Right hindlimb (tissue), 1 donor: ENCODE measurements at regions not wholly inside any gene's neighbourhood (a gene's known extent, or its start where the extent isn't known, plus 50 kb on each side); places are given as distances from the start of the nearest gene placed in this dataset.
"Not testable (repeated sequence)": the region's sequence is repeated elsewhere in the genome, so short reads cannot be mapped to it uniquely, and the experiment has no call there.

ENCODE experiments used
- DNase-seq: peaks from one replicate; pipeline ENCODE4 v3.0.0-alpha.2; 2018

- DNase-seq, result no peak
Observed at GRCh38 chr7:116382375-116382774, 117.2 kb upstream of the CAV2 start.

DNA sequence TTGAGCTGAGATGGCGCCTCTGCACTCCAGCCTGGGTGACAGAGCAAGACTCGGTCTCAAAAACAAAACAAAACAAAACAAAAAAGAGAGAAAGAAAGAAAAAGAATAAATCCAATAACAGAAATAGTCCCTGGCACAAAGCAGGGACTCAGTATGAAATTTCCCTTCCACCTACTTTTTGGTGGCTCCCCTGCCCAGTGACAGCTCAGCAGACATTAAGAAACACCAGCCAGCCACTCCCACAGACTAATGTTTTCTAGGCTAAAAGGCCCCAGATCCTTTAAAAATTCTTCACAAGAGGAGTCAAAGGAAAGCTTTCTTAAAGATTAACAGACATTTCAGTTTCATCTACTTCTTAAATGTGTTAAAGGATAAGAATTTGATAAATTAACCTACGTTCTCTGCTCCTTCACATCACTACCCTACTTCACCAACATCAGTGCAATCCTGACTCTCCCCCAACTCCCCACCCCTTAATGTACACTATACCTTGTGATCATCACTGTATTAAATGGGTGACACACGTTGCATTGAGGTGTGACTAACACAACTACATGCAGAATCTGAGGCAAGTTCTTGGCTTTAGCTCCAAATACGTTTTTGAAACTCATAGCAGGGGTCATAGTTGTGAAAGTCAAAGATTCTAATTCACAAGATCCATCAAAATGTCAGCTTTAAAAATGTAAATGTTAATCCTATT, 114.5 kb upstream of the CAV2 start:
- no peak for DNase-seq

DNA sequence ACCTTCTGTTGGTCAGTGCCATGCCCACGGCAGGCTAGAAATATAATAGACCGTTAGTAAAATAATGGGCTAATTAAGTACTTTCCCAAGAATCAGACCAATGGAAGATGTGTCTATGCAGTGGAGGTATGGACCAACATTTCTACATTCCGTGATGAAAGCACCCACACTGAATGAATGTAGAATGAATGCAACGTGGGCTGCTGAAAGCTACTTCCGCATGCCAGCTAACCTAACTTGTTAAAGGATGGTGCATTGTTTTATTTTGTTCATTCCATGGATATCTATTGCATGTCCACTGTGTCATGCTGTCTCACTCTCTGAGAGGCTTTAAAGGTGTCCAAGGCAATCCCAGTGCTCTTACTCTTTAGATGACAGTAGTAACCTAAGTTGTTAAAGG, 112.9 kb upstream of the CAV2 start:
- no peak for DNase-seq

DNA sequence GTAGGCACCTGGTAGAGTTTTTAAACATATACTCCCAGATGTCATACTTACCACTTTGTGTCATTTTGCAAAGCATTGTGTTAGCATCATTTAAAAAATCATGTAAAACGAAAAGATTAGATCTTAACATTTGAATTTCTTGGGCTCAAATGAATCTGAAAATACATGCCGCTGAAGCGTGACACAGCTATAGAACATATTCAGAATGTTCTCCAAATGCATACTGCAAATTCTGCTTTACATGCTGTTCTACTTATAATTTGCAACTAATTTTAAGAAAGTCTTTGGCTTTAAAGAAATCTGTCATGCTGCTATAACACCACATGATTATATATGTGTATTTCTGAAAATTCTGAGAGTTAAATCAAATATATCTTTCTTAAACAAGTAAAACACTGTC, 109.2 kb upstream of the CAV2 start:
- DNase-seq, result no peak

DNA sequence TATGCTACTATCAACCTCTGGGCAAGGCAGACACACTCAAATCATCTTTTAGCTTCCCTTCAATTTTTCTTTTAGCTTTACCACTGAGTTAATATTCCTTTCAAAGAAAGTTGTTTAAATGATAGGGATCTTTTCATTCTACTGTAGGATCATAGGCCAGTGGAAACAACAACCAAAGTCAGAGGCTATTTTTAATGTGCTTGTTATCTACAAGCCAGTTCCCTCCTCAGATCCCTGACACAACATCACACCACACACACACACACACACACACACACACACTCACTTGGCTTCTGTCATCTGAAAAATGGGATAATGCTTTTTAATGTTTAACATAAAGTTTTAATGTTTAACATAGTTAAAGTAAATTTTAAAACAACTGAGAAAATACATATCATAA, 106.7 kb upstream of the CAV2 start:
- no peak for DNase-seq

DNA sequence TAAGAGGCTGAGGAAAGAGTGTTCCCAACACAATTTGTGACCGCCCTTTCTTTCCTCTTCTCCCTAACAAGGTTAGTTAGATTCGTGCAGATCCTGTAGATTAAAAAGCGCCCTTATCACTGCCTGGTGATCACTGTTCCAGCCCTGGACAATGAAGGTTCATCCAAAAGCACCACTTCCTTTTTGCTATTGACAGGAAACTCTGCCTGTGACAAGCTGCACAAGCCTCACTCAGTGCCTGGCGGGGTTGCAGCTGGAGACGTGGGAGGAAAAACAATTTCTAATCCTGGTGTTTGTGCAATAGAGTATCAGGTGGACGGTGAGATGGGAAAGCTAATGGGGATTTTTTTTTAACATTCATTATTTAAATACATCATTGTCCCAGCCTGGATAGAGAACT, 105.9 kb upstream of the CAV2 start:
- peak; percentile 44 for DNase-seq

DNA sequence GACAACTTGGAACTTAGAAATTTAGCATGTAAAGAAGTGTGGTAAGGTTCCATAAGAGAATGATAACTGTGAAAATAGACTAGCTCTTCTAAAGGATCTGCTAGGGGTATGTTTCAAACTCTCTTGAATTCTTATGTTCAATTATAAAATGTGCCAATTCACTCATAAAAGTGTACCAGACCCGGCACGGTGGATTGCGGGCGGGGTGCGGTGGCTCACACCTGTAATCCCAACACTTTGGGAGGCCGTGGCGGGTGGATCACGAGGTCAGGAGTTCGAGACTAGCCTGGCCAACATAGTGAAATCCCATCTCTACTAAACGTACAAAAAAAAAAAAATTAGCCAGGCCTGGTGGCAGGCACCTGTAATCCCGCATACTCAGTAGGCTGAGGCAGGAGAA, 105.4 kb upstream of the CAV2 start:
- no peak for DNase-seq

GRCh38 chr7:116395141-116395791, 104.3 kb upstream of the CAV2 start:
- peak; percentile 19 for DNase-seq

GRCh38 chr7:116398672-116399071, 100.9 kb upstream of the CAV2 start:
- DNase-seq, result no peak

DNA sequence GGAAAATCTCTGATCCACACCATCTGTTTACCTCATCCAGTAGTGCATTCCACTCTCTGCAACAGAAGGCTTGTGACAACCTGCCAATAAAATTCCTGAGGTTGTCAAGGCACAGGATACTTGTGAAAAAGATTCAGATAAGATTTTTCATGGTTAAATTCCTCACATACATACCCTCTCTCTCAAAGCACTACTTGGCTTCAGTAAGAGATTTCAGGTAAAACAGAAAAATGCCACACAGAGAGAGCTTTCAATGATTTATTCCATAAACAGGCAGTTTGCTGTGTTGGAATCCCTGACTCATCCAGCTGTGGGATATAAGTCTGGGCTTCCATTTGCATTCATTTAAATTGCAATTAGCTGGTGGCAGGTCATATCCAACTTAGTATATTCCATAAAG, 99.7 kb upstream of the CAV2 start:
- no peak for DNase-seq

GRCh38 chr7:116400522-116400921, 99.0 kb upstream of the CAV2 start:
- DNase-seq, result no peak

DNA sequence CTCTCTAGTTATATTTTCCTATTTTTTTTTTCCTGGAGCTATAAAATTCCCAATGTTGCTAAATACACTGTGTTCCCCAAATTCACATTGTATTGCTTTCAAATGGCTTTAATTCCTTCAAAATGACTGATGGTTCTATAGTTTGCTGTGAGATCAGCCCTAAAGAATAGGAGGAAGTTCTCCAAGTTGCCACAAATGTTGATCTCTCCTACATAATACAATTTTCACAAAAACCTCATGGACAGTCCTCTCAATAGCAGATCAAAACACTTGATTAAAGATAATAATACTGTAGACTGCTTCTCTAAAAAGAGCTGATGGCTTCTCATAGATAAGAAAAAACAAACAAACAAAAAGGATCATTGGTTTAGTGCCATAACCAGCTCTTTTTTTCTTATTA, 97.8 kb upstream of the CAV2 start:
- DNase-seq, result no peak

GRCh38 chr7:116403265-116403664, 96.3 kb upstream of the CAV2 start:
- DNase-seq, result no peak

DNA sequence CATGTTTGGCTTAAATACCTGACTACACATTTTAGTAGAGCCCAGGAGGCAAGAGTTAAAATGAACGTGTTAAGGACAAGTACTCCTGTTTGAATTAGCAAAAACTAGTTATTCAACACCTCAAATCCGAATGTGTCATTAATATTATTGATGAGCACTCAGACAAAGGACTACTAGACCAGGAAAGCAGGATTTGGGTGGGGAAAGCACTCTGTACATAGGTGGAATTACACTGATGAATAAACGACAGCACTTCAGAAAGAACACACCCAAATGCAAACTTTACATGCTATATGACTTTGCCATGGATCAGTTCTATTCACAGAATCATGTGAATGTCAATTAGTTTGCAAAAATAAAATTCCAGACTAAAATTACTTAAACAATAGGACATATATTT, 95.1 kb upstream of the CAV2 start:
- DNase-seq, result no peak

DNA sequence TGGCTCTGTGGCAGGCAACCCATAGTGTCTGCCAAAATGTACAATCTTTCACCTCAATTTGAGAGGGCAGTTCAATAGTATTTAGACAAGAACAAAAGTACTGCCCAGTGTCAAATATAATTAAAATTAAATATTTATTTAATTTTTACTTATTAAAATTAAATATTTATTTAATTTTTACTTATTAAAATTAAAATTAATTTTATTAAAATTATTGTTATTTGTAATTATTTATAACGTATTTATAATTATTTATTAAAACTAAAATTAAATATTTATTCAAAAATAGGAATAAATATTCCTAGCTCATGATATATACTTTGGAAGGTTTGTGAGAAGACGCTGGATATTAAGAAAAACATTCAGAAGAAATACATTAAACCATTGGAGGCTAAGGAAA, 93.7 kb upstream of the CAV2 start:
- no peak for DNase-seq

- DNase-seq, result no peak
Observed at GRCh38 chr7:116407165-116407564, 92.4 kb upstream of the CAV2 start.

DNA sequence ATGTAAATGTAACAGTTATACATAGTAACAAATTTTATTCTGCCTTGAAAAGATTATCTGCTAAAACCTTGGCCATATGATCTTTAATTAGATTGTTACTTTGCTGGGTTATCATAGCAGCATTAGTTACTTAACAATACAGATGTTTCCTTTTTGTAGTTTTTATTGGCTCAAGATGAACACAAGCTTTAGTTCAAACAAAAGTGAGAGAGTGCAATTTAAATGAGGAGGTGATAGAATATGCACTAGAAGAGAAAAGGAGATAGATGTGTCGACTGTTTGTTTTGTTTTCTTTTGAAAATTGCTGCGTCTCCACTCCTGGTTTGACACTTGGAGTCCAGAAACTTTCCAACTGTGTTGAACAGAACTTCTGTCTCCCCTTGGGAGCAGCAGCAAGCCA, 91.4 kb upstream of the CAV2 start:
- DNase-seq, result no peak

- not testable (repeated sequence) for DNase-seq
Observed at GRCh38 chr7:116408831-116409453, 90.6 kb upstream of the CAV2 start.

GRCh38 chr7:116410694-116411093, 88.8 kb upstream of the CAV2 start:
- DNase-seq, result not testable (repeated sequence)

GRCh38 chr7:116417593-116418345, 81.8 kb upstream of the CAV2 start:
- DNase-seq, result no peak

DNA sequence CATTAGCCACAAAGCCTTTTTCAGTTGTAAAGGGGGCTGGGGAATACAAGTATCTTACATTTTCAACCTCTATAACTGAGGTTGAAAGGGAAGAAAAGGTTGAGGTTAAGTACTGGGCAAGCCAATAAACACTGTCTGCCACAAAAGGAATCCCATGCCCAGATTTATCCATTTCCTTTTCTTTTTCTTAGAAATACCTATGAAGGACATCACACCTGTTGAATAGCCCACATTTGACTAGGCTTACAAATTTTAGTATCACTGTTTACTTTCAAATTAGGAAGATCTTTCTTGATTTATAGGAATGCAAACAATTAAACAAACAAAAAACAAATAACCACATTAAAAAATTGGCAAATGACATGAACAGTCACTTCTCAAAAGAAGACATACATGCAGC, 81.0 kb upstream of the CAV2 start:
- DNase-seq, result no peak

DNA sequence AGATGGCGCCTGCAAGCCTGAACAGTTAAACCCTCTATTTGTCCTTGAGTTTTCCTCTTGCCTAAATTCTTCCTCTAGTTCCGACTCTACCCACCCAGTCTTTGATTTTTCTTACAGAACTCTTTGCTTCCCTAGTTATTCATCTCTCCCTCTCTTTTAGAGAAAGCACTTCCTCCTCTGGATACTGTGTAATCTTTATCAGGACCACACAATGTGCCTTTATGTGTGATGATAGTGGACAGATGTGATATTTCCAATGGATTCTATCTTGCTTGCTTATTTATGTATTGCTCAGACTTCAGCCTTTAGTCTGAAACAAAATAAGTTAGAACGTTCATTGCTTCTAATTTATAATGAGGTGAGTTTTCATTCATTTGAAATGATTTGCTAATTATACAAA, 79.5 kb upstream of the CAV2 start:
- DNase-seq, result no peak

DNA sequence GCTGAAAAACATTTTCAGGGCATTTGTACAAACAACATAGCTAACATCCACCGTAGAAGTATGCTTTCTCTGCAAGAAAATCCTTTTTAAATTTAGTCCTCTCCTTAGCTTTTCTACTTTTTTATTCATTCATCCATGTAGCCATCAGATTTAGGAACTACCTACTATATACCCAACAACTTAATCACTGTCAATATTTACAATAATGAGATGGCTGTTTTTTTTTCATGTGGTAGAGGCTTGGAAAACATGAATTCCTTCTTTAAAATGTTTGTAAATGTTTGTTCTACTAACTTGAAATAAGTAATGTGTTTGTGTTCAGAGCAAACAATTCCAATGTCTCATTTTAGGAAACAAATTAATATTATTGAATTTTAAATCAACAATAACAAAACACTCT, 78.2 kb upstream of the CAV2 start:
- DNase-seq, result no peak

GRCh38 chr7:116422683-116423082, 76.9 kb upstream of the CAV2 start:
- no peak for DNase-seq
